GM12874 (cell line): ENCODE measurements at regions not wholly inside any gene's neighbourhood (a gene's known extent, or its start where the extent isn't known, plus 50 kb on each side); places are given as distances from the start of the nearest gene placed in this dataset.

Source experiments
- CTCF ChIP-seq: IDR thresholded peaks from 2 replicates; pipeline ENCODE4 v1.5.1; 2011; ENCODE audit warnings: low read depth, mild to moderate bottlenecking, control low read depth, low read length, moderate library complexity; ENCODE audit not compliant: insufficient read depth

- no peak for TF ChIP-seq CTCF
These were observed 194.0 kb upstream of the LMCD1 start for GRCh38 chr3:8307545-8308110.

GRCh38 chr3:8311321-8311720 is 190.3 kb upstream of the LMCD1 start:
- TF ChIP-seq CTCF: no peak

- TF ChIP-seq CTCF: no peak
These were observed 188.9 kb upstream of the LMCD1 start for GRCh38 chr3:8312685-8313084.

GRCh38 chr3:8313560-8314267 is 187.9 kb upstream of the LMCD1 start:
- no peak for TF ChIP-seq CTCF

- TF ChIP-seq CTCF: no peak
These were observed 183.7 kb upstream of the LMCD1 start for GRCh38 chr3:8317661-8318649.

- TF ChIP-seq CTCF: no peak
These were observed 181.5 kb upstream of the LMCD1 start for GRCh38 chr3:8319935-8320634.
